ENCODE measurements at regions not wholly inside any gene's neighbourhood (a gene's known extent, or its start where the extent isn't known, plus 50 kb on each side); places are given as distances from the start of the nearest gene placed in this dataset.

GRCh38 chr15:62877276-62877857 lies 165.2 kb upstream of the TPM1 start:
- TF ChIP-seq CTCF (conservative IDR thresholded peaks at IDR 0.05 in 1 of 2, IDR thresholded peaks at IDR 0.05 in 1 of 2; ENCODE audit: low read depth in 1 of 2, low read length in 2 of 2), result no peak
- TF ChIP-seq EZH2 (IDR thresholded peaks at IDR 0.05; ENCODE audit: low read length, missing control alignments), result no peak

Measured in fibroblast of lung (primary cell).